HFFc6 (cell line): ENCODE measurements at regions not wholly inside any gene's neighbourhood (a gene's known extent, or its start where the extent isn't known, plus 50 kb on each side); places are given as distances from the start of the nearest gene placed in this dataset.

Experiments
- DNase-seq: peaks from one replicate; pipeline ENCODE4 v3.0.0-alpha.2; 2018
- H3K27ac Mint-ChIP-seq: 2 replicates; pipeline ENCODE4 v1.8.0; 2020; ENCODE audit warnings: mild to moderate bottlenecking, mixed read lengths
- H3K27me3 Mint-ChIP-seq: 2 replicates; pipeline ENCODE4 v1.8.0; 2021; ENCODE audit warnings: mild to moderate bottlenecking, moderate library complexity, mixed read lengths; ENCODE audit not compliant: insufficient read depth
- H3K36me3 Mint-ChIP-seq: 2 replicates; pipeline ENCODE4 v1.8.0; 2021; ENCODE audit warnings: low read depth, mixed read lengths
- H3K4me1 Mint-ChIP-seq: 2 replicates; pipeline ENCODE4 v1.8.0; 2020; ENCODE audit warnings: low read depth, mixed read lengths
- H3K4me3 Mint-ChIP-seq: 2 replicates; pipeline ENCODE4 v1.8.0; 2020; ENCODE audit warnings: mild to moderate bottlenecking, moderate library complexity, mixed read lengths
- H3K9me3 Mint-ChIP-seq: 2 replicates; pipeline ENCODE4 v1.8.0; 2020; ENCODE audit warnings: mild to moderate bottlenecking, mixed read lengths
- CTCF ChIP-seq: fragments of 200-600 bp; sonication (generic); IDR thresholded peaks from 2 replicates; pipeline ENCODE4 v1.5.0; 2021; ENCODE audit warnings: antibody characterized with exemption, mild to moderate bottlenecking

- no peak for DNase-seq
- Mint-ChIP-seq H3K4me3 (no peak overlapping the region), H3K9me3 (peaks cover 37% of the 10 kb centered on the region), H3K27me3 (no peaks in the 10 kb centered on the region; the same call in 1 of the 2 replicates), H3K36me3 (no peaks in the 10 kb centered on the region), H3K27ac (no peak overlapping the region), H3K4me1 (no peaks in the 10 kb centered on the region)
- TF ChIP-seq CTCF: no peak
These were observed 1326.5 kb downstream of the ADGRL3 start for GRCh38 chr4:62526671-62527070.

DNA sequence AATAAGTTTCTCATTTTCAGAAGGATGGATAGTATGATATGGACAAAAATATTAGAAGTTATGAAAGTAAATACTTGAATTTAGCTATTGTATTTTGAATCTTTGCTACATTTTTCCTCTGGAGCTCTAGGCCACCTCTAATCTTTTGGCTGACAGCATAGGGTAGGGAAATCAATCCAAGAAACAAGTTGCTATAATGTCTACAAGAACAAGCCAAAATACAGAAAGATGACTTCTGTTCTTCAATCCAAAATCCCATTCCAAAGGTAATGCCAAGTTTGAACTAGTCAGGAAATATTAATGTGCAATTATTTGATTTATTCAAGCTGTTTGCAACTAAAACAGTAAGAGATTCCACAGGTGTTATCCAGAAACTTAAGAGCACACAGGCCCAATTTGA lies 1323.1 kb downstream of the ADGRL3 start:
- Mint-ChIP-seq H3K4me3 (no peak overlapping the region), H3K27ac (no peak overlapping the region), H3K4me1 (no peaks in the 10 kb centered on the region), H3K9me3 (peaks cover 34% of the 10 kb centered on the region), H3K27me3 (no peaks in the 10 kb centered on the region; the same call in 1 of the 2 replicates), H3K36me3 (no peaks in the 10 kb centered on the region)
- DNase-seq: no peak
- TF ChIP-seq CTCF: no peak

GRCh38 chr4:62522273-62522672 lies 1322.1 kb downstream of the ADGRL3 start:
- Mint-ChIP-seq H3K4me3 (no peak overlapping the region), H3K9me3 (peaks cover 29% of the 10 kb centered on the region), H3K36me3 (no peaks in the 10 kb centered on the region), H3K4me1 (no peaks in the 10 kb centered on the region), H3K27ac (no peak overlapping the region), H3K27me3 (no peaks in the 10 kb centered on the region; the same call in none of the 2 replicates)
- no peak for TF ChIP-seq CTCF
- DNase-seq: no peak

DNA sequence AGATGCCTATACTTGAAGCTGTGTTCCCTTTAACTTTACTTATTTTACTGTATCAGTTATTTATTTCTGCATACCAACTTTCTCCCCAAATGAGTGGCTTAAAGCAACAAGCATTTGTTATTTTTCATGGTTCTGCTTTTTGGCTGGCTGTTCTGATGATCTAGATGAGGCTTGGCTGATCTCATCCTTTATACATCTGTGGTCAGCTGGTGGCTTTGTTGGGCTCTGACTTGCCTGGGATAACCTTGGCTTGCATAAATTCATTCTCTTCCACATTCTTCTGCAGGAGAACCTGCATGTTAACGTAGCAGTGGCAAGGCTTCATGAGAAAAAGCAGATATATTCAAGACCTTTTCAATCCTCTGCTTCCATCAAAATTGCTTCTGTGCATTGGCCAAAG lies 1317.6 kb downstream of the ADGRL3 start:
- H3K27ac Mint-ChIP-seq: no peak overlapping the region
- H3K36me3 Mint-ChIP-seq: no peaks in the 10 kb centered on the region
- H3K4me1 Mint-ChIP-seq: no peaks in the 10 kb centered on the region
- H3K9me3 Mint-ChIP-seq: peaks cover 23% of the 10 kb centered on the region
- no peaks in the 10 kb centered on the region; the same call in 1 of the 2 replicates for H3K27me3 Mint-ChIP-seq
- DNase-seq: no peak
- no peak for TF ChIP-seq CTCF
- no peak overlapping the region for H3K4me3 Mint-ChIP-seq

GRCh38 chr4:62513306-62513705 lies 1313.2 kb downstream of the ADGRL3 start:
- DNase-seq: no peak
- H3K4me3 Mint-ChIP-seq: no peak overlapping the region

More at GRCh38 chr4:62513306-62513705, 1313.2 kb downstream of the ADGRL3 start:
- H3K27ac Mint-ChIP-seq: no peak overlapping the region
- no peaks in the 10 kb centered on the region for H3K4me1 Mint-ChIP-seq
- H3K36me3 Mint-ChIP-seq: no peaks in the 10 kb centered on the region; the same call in 1 of the 2 replicates
- no peaks in the 10 kb centered on the region; the same call in 1 of the 2 replicates for H3K27me3 Mint-ChIP-seq
- TF ChIP-seq CTCF: no peak
- H3K9me3 Mint-ChIP-seq: peaks cover 28% of the 10 kb centered on the region
